ENCODE measurements at regions not wholly inside any gene's neighbourhood (a gene's known extent, or its start where the extent isn't known, plus 50 kb on each side); places are given as distances from the start of the nearest gene placed in this dataset.

DNA sequence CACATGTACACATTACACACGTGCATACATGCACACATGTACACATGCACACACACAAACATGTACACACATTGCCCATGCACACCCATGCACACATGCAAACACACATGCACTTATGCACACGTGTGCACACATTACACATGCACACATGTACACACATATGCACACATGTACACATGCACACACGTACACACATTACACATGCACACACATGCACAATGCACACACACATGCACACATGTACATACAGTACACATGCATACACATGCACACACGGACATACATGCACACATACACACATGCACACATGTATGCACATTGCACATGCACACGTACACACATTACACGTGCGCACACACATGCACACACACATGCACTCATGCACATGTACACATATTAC lies 95.3 kb upstream of the TTC34 start:
- no peak for DNase-seq (ENCODE audit: low read depth in 2 of 2)
- no peak for TF ChIP-seq CTCF (IDR thresholded peaks at IDR 0.05; ENCODE audit: low read depth, low read length)
- H3K4me3 ChIP-seq (replicated peaks in 1 of 2; ENCODE audit: low read depth in 2 of 2, low read length in 2 of 2) = no peak overlapping the region

DNA sequence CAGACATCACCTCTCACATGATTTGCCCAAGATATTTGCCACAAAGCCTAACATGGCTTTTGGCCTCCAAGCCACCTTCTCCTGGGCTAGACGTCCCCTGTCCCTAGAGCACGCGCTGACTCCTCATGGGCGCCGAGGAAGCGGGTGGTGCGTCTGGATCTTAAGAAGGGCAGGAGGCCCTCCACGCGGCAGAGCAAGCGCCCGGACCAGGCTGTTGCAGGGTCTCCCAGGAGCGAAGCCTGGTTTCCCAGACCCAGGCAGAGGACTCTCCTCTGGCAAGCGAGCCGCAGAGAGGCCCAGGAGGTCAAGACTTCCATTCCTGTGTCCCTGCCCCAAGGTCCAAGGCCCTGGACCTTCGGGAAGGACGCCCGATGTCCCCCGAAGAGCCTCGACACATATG lies 101.7 kb upstream of the TTC34 start:
- no peak for DNase-seq (ENCODE audit: low read depth in 2 of 2)
- no peak for TF ChIP-seq CTCF (IDR thresholded peaks at IDR 0.05; ENCODE audit: low read depth, low read length)
- H3K4me3 ChIP-seq (replicated peaks in 1 of 2; ENCODE audit: low read depth in 2 of 2, low read length in 2 of 2) = no peak overlapping the region

DNA sequence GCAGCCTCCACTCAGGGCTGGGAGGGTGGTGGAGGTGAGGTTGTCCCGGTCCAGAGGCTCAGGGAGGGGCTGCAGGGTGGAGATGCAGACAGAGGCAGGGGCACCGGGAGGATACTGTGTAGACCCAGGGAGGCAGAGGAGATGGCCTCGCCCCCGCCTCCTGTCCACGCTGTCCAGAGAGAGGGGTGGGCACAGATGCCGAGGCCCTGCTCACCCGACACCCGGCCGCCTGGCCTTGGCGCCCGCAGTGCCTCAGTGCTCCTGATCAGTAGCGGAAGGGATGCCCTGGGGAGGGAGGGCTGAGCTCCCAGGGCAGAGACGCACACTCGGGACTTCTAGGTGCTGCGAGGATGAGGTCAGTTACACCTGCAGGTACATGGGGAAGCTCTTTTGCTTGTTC lies 102.7 kb upstream of the TTC34 start:
- no peak overlapping the region for H3K4me3 ChIP-seq (replicated peaks in 1 of 2; ENCODE audit: low read depth in 2 of 2, low read length in 2 of 2)
- no peak for TF ChIP-seq CTCF (IDR thresholded peaks at IDR 0.05; ENCODE audit: low read depth, low read length)
- DNase-seq (ENCODE audit: low read depth in 2 of 2) = no peak

- no peak for TF ChIP-seq CTCF (IDR thresholded peaks at IDR 0.05; ENCODE audit: low read depth, low read length)
- DNase-seq (ENCODE audit: low read depth in 2 of 2) = no peak
- no peak overlapping the region for H3K4me3 ChIP-seq (replicated peaks in 1 of 2; ENCODE audit: low read depth in 2 of 2, low read length in 2 of 2)
These were observed 103.9 kb upstream of the TTC34 start for GRCh38 chr1:2905356-2905755.

GRCh38 chr1:2906085-2906484 lies 104.6 kb upstream of the TTC34 start:
- no peak overlapping the region for H3K4me3 ChIP-seq (replicated peaks in 1 of 2; ENCODE audit: low read depth in 2 of 2, low read length in 2 of 2)
- no peak for TF ChIP-seq CTCF (IDR thresholded peaks at IDR 0.05; ENCODE audit: low read depth, low read length)
- no peak for DNase-seq (ENCODE audit: low read depth in 2 of 2)

DNA sequence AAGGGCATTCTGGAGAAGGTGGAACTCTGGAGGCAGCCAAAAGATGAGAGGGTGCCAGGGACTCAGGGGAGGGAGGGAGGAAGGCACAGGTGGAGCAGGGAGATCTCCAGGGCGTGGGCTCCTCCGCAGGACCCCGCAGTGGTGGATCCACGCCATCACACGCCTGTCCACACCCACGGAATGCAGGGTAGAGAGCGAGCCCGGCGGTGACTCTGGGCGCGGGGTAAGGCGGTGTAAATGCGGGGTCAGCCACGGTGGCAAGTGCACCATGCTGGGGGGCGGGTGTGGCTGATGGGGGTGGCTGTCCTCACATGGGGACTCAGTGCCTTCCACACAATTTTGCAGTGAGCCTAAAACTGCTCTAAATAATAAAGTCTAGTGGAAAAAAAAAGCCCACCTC lies 105.1 kb upstream of the TTC34 start:
- H3K4me3 ChIP-seq (replicated peaks in 1 of 2; ENCODE audit: low read depth in 2 of 2, low read length in 2 of 2) = no peak overlapping the region
- no peak for DNase-seq (ENCODE audit: low read depth in 2 of 2)
- no peak for TF ChIP-seq CTCF (IDR thresholded peaks at IDR 0.05; ENCODE audit: low read depth, low read length)

DNA sequence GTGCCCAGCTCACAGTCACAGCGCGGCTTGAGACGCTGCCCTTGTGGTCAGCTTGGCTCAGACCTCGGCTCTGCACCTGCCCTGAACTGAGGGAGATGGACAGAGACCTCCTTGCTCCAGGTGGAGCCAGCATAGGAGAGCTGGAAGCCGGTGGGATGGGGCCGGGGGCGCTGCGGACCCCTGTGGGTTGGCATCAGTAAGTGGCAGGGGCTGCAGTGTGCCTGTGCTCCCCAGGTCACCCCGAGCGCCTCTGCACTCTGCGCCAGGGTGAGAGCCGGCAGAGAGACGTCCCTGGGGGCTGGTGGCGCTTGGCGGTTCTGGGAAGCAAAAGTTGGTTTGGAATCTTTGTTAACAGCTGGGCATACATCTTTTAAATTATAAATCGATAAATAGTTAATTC lies 105.6 kb upstream of the TTC34 start:
- TF ChIP-seq CTCF (IDR thresholded peaks at IDR 0.05; ENCODE audit: low read depth, low read length) = no peak
- no peak overlapping the region for H3K4me3 ChIP-seq (replicated peaks in 1 of 2; ENCODE audit: low read depth in 2 of 2, low read length in 2 of 2)
- no peak for DNase-seq (ENCODE audit: low read depth in 2 of 2)

Measured in cardiac fibroblast (primary cell).